ENCODE measurements at regions not wholly inside any gene's neighbourhood (a gene's known extent, or its start where the extent isn't known, plus 50 kb on each side); places are given as distances from the start of the nearest gene placed in this dataset.
"Not testable (repeated sequence)": the region's sequence is repeated elsewhere in the genome, so short reads cannot be mapped to it uniquely, and the experiment has no call there.

GRCh38 chr5:86199287-86199686 is 418.5 kb upstream of the COX7C start:
- no peak for DNase-seq (ENCODE audit: low read depth)

GRCh38 chr5:86228147-86228546 is 389.6 kb upstream of the COX7C start:
- DNase-seq (ENCODE audit: low read depth) = no peak

- DNase-seq (ENCODE audit: low read depth) = peak; percentile 13
Measured at GRCh38 chr5:86232246-86232645, 385.5 kb upstream of the COX7C start.

GRCh38 chr5:86244153-86244552 is 373.6 kb upstream of the COX7C start:
- no peak for DNase-seq (ENCODE audit: low read depth)

GRCh38 chr5:86257871-86258270 is 359.9 kb upstream of the COX7C start:
- DNase-seq (ENCODE audit: low read depth) = no peak

- not testable (repeated sequence) for DNase-seq (ENCODE audit: low read depth)
Measured at GRCh38 chr5:86284400-86285190, 333.1 kb upstream of the COX7C start.

- not testable (repeated sequence) for DNase-seq (ENCODE audit: low read depth)
Measured at GRCh38 chr5:86287437-86287836, 330.3 kb upstream of the COX7C start.

- DNase-seq (ENCODE audit: low read depth) = not testable (repeated sequence)
Measured at GRCh38 chr5:86289786-86290185, 328.0 kb upstream of the COX7C start.

GRCh38 chr5:86292811-86293210 is 324.9 kb upstream of the COX7C start:
- DNase-seq (ENCODE audit: low read depth) = not testable (repeated sequence)

GRCh38 chr5:86302643-86303042 is 315.1 kb upstream of the COX7C start:
- DNase-seq (ENCODE audit: low read depth) = not testable (repeated sequence)

- DNase-seq (ENCODE audit: low read depth) = peak; percentile 10
Measured at GRCh38 chr5:86305050-86305449, 312.7 kb upstream of the COX7C start.

GRCh38 chr5:86314951-86315350 is 302.8 kb upstream of the COX7C start:
- no peak for DNase-seq (ENCODE audit: low read depth)

GRCh38 chr5:86320266-86320665 is 297.5 kb upstream of the COX7C start:
- DNase-seq (ENCODE audit: low read depth) = peak; percentile 70

- DNase-seq (ENCODE audit: low read depth) = no peak
Measured at GRCh38 chr5:86329318-86329717, 288.4 kb upstream of the COX7C start.

- DNase-seq (ENCODE audit: low read depth) = no peak
Measured at GRCh38 chr5:86330736-86331135, 287.0 kb upstream of the COX7C start.

GRCh38 chr5:86332851-86333250 is 284.9 kb upstream of the COX7C start:
- DNase-seq (ENCODE audit: low read depth) = no peak

- no peak for DNase-seq (ENCODE audit: low read depth)
Measured at GRCh38 chr5:86337667-86338460, 279.9 kb upstream of the COX7C start.

- DNase-seq (ENCODE audit: low read depth) = no peak
Measured at GRCh38 chr5:86354664-86355063, 263.1 kb upstream of the COX7C start.

- DNase-seq (ENCODE audit: low read depth) = no peak
Measured at GRCh38 chr5:86360801-86361200, 256.9 kb upstream of the COX7C start.

GRCh38 chr5:86371061-86371460 is 246.7 kb upstream of the COX7C start:
- no peak for DNase-seq (ENCODE audit: low read depth)

GRCh38 chr5:86374611-86375010 is 243.1 kb upstream of the COX7C start:
- no peak for DNase-seq (ENCODE audit: low read depth)

- peak; percentile 1 for DNase-seq (ENCODE audit: low read depth)
Measured at GRCh38 chr5:86376214-86376613, 241.5 kb upstream of the COX7C start.

GRCh38 chr5:86403190-86403589 is 214.6 kb upstream of the COX7C start:
- no peak for DNase-seq (ENCODE audit: low read depth)

All from renal cortical epithelial cell (primary cell).